Effector memory CD8-positive, alpha-beta T cell (primary cell): ENCODE measurements at regions not wholly inside any gene's neighbourhood (a gene's known extent, or its start where the extent isn't known, plus 50 kb on each side); places are given as distances from the start of the nearest gene placed in this dataset.

Source experiments
- ATAC-seq: fragments of 150-1000 bp; cut with Tn5 transposase; replicated peaks from 2 replicates; pipeline ENCODE4 v1.10.0; 2021; ENCODE audit warnings: mild to moderate bottlenecking, moderate library complexity
- DNase-seq, 3 experiments: peaks; one replicate each; pipeline ENCODE4 v3.0.0; 2021
- H3K27ac Mint-ChIP-seq, 2 donors: one replicate each; pipeline ENCODE4 v1.8.0; 2022; ENCODE audit warnings: mild to moderate bottlenecking in 2 of 2, mixed read lengths in 2 of 2, moderate library complexity in 2 of 2
- H3K27me3 Mint-ChIP-seq, 2 donors: one replicate each; pipeline ENCODE4 v1.8.0; 2022; ENCODE audit warnings: mixed read lengths in 2 of 2
- H3K36me3 Mint-ChIP-seq: one replicate; pipeline ENCODE4 v1.8.0; 2022; ENCODE audit warnings: mild to moderate bottlenecking, moderate library complexity, mixed read lengths; ENCODE audit not compliant: insufficient read depth
- H3K4me1 Mint-ChIP-seq, 2 donors: one replicate each; pipeline ENCODE4 v1.8.0; 2022; ENCODE audit warnings: low read depth in 2 of 2, mixed read lengths in 2 of 2
- H3K4me3 Mint-ChIP-seq, 2 donors: one replicate each; pipeline ENCODE4 v1.8.0; 2022; ENCODE audit warnings: mild to moderate bottlenecking in 2 of 2, mixed read lengths in 2 of 2, moderate library complexity in 2 of 2
- H3K9me3 Mint-ChIP-seq, 2 donors: one replicate each; pipeline ENCODE4 v1.8.0; 2022; ENCODE audit warnings: mixed read lengths in 2 of 2

DNA sequence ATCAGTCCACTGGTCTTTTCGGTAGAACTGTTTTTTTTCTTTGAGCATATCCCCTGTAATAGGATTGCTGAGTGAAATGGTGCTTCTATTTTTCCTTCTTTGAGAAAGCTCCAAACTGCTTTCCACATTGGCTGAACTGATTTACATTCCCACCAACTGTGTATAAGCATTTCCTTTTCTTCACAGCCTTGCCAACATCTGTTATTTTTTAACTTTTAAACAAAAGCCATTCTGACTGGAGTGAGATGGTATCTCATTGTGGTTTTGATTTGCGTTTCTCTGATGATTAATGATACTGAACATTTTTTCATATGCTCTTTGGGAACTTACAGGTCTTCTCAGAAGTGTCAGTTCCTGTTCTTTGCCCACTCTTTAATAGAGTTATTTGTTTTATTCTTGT lies 764.7 kb downstream of the MTRR start:
- Mint-ChIP-seq H3K4me3 (no peak overlapping the region), H3K9me3 (peaks cover 5 to 9% of the 10 kb centered on the region in 2 donors), H3K27me3 (no peaks in the 10 kb centered on the region), H3K4me1 (no peaks in the 10 kb centered on the region), H3K36me3 (no peaks in the 10 kb centered on the region), H3K27ac (no peak overlapping the region)
- DNase-seq (no peak), ATAC-seq (no peak)

- no peak overlapping the region for H3K4me3 Mint-ChIP-seq
Observed at GRCh38 chr5:8634219-8634618, 765.3 kb downstream of the MTRR start.

DNA sequence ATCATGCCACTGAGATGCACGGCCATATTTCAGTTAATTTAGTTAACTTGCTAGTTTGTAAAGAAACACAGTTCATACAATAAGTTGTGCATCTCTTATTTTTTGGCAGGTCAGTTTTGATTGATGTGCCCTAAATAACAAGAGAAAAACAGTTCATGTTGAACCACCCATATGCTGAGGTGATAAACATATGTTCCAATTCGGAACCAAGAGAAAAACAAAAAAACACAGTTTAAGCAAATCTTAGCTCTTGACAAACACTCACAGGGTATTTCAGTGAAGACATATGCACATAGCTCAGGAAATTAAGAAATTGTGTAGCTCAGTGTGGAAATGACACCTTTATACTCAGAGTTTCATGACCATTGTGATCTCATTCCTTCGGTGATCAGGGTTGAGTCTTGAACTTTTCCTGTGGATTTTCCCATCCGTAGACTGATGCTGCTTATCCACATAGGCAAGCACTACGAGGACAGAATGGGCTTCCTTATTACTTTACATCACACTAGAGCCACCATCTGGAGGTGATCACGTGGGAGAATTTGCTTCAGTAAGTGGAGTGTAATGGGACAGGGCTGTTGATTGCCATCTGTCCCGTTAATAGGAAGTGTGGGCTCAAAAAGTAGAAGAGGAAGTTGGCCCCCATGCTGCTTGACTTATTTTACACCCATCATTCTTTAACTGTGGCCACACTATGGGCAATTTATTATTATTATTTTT lies 773.0 kb downstream of the MTRR start:
- Mint-ChIP-seq H3K36me3 (no peaks in the 10 kb centered on the region), H3K9me3 (peaks cover 7 to 14% of the 10 kb centered on the region in 2 donors), H3K4me3 (no peak overlapping the region), H3K27ac (no peak overlapping the region), H3K4me1 (no peaks in the 10 kb centered on the region), H3K27me3 (no peaks in the 10 kb centered on the region)
- DNase-seq: no peak
- ATAC-seq: no peak

More at GRCh38 chr5:8634219-8634618, 765.3 kb downstream of the MTRR start:
- DNase-seq (no peak), ATAC-seq (no peak)
- H3K27ac Mint-ChIP-seq: no peak overlapping the region
- H3K4me1 Mint-ChIP-seq: no peaks in the 10 kb centered on the region
- H3K36me3 Mint-ChIP-seq: no peaks in the 10 kb centered on the region
- H3K9me3 Mint-ChIP-seq: peaks cover 5 to 9% of the 10 kb centered on the region in 2 donors
- H3K27me3 Mint-ChIP-seq: no peaks in the 10 kb centered on the region

- no peaks in the 10 kb centered on the region for H3K27me3 Mint-ChIP-seq
- no peak overlapping the region for H3K27ac Mint-ChIP-seq
- H3K4me3 Mint-ChIP-seq: no peak overlapping the region
- H3K4me1 Mint-ChIP-seq: no peaks in the 10 kb centered on the region
- peaks cover 2% of the 10 kb centered on the region for H3K36me3 Mint-ChIP-seq
- DNase-seq: no peak
- ATAC-seq: no peak
- H3K9me3 Mint-ChIP-seq: peaks cover 8 to 13% of the 10 kb centered on the region in 2 donors
Observed at GRCh38 chr5:8644377-8644776, 775.4 kb downstream of the MTRR start.

GRCh38 chr5:8647111-8647510 lies 778.2 kb downstream of the MTRR start:
- Mint-ChIP-seq H3K27me3 (no peaks in the 10 kb centered on the region), H3K27ac (no peak overlapping the region), H3K4me3 (no peak overlapping the region), H3K4me1 (no peaks in the 10 kb centered on the region), H3K36me3 (peaks cover 4% of the 10 kb centered on the region), H3K9me3 (peaks cover 15 to 17% of the 10 kb centered on the region in 2 donors)
- ATAC-seq (no peak), DNase-seq (no peak)

GRCh38 chr5:8650186-8650585 lies 781.2 kb downstream of the MTRR start:
- Mint-ChIP-seq H3K36me3 (peaks cover 4% of the 10 kb centered on the region), H3K27me3 (no peaks in the 10 kb centered on the region), H3K9me3 (peaks cover 12 to 15% of the 10 kb centered on the region in 2 donors), H3K4me3 (no peak overlapping the region), H3K27ac (no peak overlapping the region), H3K4me1 (no peaks in the 10 kb centered on the region)
- no peak for DNase-seq
- ATAC-seq: no peak

- Mint-ChIP-seq H3K36me3 (no peaks in the 10 kb centered on the region), H3K27ac (no peak overlapping the region), H3K4me1 (no peaks in the 10 kb centered on the region), H3K27me3 (no peaks in the 10 kb centered on the region), H3K4me3 (no peak overlapping the region), H3K9me3 (peaks cover 9 to 38% of the 10 kb centered on the region in 2 donors)
- ATAC-seq: no peak
- no peak for DNase-seq
Observed at GRCh38 chr5:8660133-8660893, 791.4 kb downstream of the MTRR start.

DNA sequence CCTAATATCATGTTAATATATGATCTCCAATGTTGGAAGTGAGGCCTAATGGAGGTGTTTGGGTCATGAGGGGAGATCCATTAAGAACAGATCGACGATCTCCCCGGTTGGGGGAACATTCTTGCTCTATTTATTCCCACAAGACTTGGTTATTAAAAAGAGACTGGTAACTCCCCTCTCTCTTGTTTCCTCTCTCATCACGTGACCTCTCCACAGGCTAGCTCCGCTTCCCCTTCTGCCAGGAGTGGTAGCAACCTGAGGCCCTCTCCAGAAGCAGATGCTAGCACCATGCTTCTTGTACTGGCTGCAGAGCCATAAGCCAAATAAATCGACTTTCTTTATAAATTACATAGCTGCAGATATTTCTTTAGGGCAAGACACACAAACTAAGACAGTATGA lies 794.4 kb downstream of the MTRR start:
- H3K4me1 Mint-ChIP-seq: no peaks in the 10 kb centered on the region
- H3K27ac Mint-ChIP-seq: no peak overlapping the region
- H3K27me3 Mint-ChIP-seq: no peaks in the 10 kb centered on the region
- DNase-seq (no peak), ATAC-seq (no peak)
- no peak overlapping the region for H3K4me3 Mint-ChIP-seq
- no peaks in the 10 kb centered on the region for H3K36me3 Mint-ChIP-seq
- H3K9me3 Mint-ChIP-seq: peaks cover 4 to 22% of the 10 kb centered on the region in 2 donors

DNA sequence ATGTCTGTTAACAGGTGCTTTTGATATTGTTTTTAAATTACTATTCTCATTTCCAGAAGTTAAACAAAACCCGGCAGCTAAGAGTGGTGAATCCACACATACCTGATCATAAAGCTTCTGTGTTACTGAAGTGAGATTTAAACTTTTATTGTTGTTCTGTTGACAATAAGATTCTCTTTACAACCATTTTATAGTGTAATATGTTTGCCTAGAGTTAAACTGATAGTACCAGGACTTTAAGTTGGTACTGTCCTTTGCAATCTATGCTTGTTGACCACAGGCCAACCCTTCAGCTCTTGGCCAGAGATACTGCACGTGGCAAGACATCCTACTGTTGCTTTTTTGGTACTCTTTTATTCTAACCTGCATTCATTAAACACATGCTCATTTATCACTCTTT lies 806.2 kb downstream of the MTRR start:
- Mint-ChIP-seq H3K4me1 (no peaks in the 10 kb centered on the region), H3K27me3 (no peaks in the 10 kb centered on the region), H3K27ac (no peak overlapping the region), H3K9me3 (peaks cover 0 to 6% of the 10 kb centered on the region in 2 donors), H3K4me3 (no peak overlapping the region), H3K36me3 (no peaks in the 10 kb centered on the region)
- ATAC-seq (no peak), DNase-seq (no peak)

DNA sequence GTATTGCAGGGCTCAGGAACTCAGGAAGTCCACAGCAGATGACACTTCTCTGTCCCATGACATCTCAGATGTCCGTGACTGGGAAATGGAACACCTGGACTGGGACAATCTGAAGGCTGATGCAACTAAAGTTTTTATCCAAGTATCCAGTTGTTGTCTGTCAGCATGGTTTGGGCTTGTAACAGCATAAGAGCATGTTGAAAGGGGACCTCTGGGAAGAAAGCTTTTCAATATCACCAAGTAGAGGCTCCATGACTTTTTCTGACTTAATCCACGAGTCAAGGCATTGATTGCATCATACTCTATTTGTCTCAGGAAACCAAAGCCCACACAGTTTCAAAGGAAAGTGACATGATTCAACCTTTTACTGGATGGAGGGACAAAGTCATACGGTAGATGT lies 807.7 kb downstream of the MTRR start:
- Mint-ChIP-seq H3K4me1 (no peaks in the 10 kb centered on the region), H3K27me3 (no peaks in the 10 kb centered on the region), H3K9me3 (peaks cover 2 to 6% of the 10 kb centered on the region in 2 donors), H3K36me3 (no peaks in the 10 kb centered on the region), H3K4me3 (no peak overlapping the region), H3K27ac (no peak overlapping the region)
- DNase-seq (no peak), ATAC-seq (no peak)

DNA sequence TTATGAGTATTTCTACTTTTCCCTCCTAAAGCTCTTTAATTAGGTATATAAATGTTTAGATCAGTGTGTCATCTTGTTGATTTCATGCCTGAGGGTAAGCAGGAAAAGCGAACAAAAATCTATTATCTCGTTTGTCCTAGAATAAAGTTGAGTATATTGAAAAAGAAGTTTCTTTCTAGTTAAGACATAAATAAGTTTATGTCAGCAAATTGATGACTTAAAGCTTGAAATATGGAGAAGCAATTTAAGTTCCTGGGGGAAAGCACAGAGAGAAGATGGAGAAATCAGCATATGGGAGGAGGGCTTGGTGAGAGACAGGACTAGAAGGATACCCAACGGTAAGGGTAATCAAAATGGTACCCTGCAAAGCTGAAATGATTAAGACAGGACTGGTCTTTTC lies 813.4 kb downstream of the MTRR start:
- H3K4me3 Mint-ChIP-seq: no peak overlapping the region
- no peak for ATAC-seq
- H3K4me1 Mint-ChIP-seq: no peaks in the 10 kb centered on the region
- peaks cover 2 to 6% of the 10 kb centered on the region in 2 donors for H3K9me3 Mint-ChIP-seq
- H3K27me3 Mint-ChIP-seq: no peaks in the 10 kb centered on the region
- H3K36me3 Mint-ChIP-seq: no peaks in the 10 kb centered on the region
- no peak for DNase-seq
- H3K27ac Mint-ChIP-seq: no peak overlapping the region

DNA sequence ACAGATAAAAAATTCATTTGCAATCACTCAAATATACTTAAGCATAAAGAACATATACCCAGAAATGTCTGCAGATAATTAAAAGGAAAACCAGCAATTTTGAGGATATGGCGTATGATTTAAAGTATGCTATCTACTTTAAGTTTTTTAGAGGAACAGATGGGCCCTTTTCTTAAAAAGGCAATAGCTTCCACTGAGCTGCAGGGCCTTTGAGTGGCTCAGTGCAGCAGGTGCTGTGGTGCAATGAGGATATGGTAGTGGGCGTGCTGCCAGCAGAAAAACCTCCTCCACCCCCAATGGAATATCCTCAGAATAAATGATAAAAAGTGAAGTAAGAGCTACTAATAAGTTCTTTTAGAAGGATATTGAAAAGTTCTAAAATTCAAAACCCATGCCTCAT lies 814.5 kb downstream of the MTRR start:
- no peak for DNase-seq
- H3K4me3 Mint-ChIP-seq: no peak overlapping the region
- no peaks in the 10 kb centered on the region for H3K4me1 Mint-ChIP-seq
- H3K27ac Mint-ChIP-seq: no peak overlapping the region
- H3K27me3 Mint-ChIP-seq: no peaks in the 10 kb centered on the region
- H3K36me3 Mint-ChIP-seq: no peaks in the 10 kb centered on the region
- peaks cover under 1 to 2% of the 10 kb centered on the region in 2 donors for H3K9me3 Mint-ChIP-seq
- no peak for ATAC-seq

GRCh38 chr5:8685704-8686103 lies 816.8 kb downstream of the MTRR start:
- H3K4me3 Mint-ChIP-seq: no peak overlapping the region
- no peaks in the 10 kb centered on the region for H3K4me1 Mint-ChIP-seq
- H3K27ac Mint-ChIP-seq: no peak overlapping the region
- no peak for DNase-seq
- no peaks in the 10 kb centered on the region for H3K27me3 Mint-ChIP-seq
- H3K9me3 Mint-ChIP-seq: peaks cover 0 to 2% of the 10 kb centered on the region in 2 donors
- no peaks in the 10 kb centered on the region for H3K36me3 Mint-ChIP-seq
- ATAC-seq: no peak

- DNase-seq (no peak), ATAC-seq (no peak)
- Mint-ChIP-seq H3K4me3 (no peak overlapping the region), H3K27me3 (no peaks in the 10 kb centered on the region), H3K27ac (no peak overlapping the region), H3K9me3 (no peaks in the 10 kb centered on the region), H3K4me1 (no peaks in the 10 kb centered on the region), H3K36me3 (no peaks in the 10 kb centered on the region)
Observed at GRCh38 chr5:8686707-8687106, 817.8 kb downstream of the MTRR start.
